Activated T-cell treated with anti-CD3 and anti-CD28 coated beads, Interleukin-2, amount 50 U/mL, for 1 hour (primary cell): ENCODE measurements at regions not wholly inside any gene's neighbourhood (a gene's known extent, or its start where the extent isn't known, plus 50 kb on each side); places are given as distances from the start of the nearest gene placed in this dataset.

ENCODE experiments used
- DNase-seq: peaks from one replicate; pipeline ENCODE4 v3.0.0-alpha.2; 2020

DNA sequence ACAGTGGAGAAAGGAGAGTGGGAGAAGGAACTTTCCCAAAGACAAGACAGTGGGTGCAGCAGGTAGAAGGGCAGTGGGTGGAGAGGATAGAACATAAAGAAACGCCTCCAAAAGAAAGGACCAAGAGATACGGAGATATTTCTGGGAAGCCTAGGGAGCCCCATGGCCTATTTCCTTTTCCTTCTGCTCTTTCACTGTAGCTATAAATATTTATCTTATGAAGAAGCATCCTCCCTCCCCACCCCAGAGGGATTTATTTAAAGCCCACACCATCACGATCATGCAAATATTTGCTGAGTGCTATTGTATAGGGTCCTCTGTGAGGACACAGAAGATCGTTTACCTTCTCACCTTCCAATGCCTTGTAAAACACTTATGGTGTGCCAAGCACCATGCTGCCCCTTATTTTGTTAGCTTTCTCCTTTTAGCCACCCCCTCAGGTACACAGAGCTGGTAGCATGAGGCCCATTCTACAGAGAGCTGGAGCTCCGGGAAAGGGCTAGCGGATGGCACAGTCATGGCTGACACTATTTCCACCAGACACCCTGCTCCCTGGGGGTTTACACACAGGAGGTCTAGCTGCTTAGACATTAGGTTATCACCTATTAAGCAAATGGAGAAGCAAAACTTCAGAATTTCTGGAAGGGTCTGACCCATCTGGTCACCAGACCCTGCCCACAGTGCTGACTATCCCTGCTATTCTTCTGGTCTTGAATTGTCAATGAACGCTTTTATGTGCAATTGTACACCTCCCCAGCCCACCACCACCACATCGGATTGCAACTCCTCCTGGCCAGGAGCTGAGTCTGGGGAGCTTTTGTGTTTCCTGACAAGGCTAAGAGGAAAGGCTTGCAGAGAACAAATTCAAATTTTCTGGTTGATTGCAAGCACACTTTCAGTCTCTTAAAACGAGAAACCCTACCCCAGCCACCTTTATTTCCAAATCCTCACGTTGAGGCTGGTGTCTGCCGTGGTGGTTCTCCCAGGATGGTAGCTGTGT lies 91.8 kb upstream of the KLF7 start:
- no peak for DNase-seq

DNA sequence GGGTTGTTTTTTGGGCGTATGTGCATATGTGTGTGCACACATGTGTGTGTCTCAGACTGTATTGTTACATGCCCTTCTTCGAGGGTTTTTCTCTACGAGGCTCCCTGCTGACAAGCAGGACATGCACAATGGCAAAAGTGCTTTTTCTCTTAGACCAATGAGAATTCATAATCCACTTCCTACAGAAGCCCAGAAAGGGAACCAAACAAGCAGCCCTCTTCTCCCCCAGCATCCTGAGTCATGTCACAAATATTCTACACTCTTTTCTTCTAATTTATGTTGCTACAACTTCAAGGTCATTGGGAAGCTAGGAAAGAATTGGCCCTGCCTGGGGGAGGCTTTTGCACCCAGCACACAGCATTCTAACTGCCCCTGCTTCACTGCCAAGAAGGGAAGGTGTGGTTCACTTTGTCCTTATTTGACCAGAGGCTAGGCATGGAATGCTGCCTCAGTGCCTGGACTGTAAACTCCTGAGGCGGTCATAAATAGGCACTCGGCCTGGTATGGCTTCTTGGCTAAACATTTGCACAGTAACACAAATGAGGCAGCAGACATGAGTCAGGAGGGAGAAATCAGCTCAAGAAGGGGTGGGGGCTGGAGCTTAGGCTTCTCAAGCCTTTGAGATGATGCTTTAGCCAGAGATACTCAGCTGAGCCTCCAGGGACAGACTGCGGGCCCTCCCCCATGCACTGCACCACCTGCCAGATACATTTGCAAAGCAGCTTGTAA lies 92.7 kb upstream of the KLF7 start:
- no peak for DNase-seq

DNA sequence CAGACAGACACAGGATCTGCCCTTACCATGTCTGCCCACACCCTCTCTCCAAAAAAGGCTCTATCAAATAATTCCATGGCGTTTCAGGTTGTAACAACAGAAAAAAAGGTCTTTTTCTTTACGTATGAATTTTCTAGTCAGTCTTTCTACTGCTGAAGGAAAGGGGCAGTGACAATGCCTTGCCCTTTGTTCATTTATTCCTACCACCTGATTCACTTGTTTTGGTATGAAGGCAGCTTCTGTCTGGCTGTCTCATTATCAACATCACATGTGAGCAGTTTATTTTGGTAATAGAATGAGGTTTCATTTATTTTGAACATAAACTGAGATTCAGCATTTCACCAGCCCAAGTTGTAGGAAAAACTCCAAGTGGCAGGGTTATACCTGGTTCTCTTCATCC lies 94.3 kb upstream of the KLF7 start:
- DNase-seq = no peak

DNA sequence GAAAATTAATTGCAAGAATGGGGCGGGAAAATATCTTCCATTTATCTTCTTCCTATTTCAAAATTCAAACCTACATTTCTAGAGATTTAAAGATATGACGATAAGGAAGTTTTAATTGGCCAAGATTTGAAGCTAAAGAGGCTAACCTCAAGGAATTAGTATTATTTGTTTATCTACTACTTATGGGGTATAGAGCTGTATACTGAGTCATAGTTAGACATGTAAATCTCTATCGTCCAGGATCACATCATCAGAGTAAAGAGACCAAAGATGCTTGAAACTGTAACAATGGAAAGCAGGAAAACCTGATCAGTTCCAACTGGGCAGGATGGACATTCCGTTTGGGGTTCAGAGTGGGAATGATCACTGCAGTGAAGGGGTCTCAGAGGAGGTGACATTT lies 95.2 kb upstream of the KLF7 start:
- DNase-seq = no peak

DNA sequence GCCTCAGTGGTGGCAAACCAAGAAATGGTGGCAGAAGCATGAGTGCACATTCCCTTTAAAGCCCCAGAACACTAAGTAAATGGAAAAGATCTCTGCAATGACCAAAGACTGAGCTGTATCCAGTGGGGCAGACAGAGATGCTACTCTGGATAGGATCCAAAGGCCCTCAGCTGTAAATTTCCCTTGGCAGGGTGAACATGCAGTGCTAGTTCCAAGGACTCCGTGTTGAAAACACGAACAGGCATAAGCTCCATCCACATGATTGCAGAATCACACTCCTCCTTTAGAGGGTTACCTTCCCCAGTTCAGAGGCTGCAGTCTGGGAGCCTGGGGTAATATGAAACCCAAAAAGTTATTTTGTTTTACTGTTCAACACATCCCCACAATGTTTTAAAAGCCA lies 98.6 kb upstream of the KLF7 start:
- DNase-seq = no peak

DNA sequence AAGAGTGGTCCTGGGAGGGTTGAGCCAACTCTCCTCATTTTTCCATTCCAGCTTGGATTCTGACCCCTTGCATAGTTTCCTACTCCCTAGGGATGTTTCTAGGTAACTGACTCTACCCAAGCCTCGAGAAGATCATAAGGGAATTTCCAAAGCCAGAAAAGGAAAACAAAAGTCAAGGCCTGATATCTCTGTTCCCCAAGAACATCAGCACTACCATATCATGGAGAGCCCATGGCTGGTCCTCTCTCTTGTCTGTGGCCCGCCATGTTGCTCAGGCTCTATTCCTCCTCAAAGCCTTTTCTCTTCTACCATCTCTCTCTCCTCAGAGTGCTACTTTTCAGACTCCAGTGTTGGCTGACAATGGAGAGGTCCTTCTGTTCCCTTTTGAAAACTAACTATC lies 99.6 kb upstream of the KLF7 start:
- no peak for DNase-seq

DNA sequence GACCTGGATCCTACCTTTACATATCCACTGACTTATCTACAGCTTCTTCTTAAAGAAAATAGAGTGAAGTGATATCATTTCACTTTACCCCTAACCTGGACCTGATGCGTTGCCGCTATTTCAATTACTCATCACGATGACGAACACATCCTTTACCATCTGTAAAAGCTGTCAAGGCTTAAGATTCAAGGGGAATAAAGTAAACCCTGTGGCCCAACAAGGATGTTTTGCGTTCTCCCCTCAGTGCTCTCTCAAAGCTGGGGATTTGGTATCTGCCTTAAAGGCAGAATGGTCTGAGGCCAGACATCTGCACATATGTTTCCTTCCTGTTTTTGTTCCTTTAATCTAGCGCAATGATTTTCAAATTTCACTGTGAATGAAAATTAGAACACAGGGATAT lies 100.1 kb upstream of the KLF7 start:
- DNase-seq = no peak

DNA sequence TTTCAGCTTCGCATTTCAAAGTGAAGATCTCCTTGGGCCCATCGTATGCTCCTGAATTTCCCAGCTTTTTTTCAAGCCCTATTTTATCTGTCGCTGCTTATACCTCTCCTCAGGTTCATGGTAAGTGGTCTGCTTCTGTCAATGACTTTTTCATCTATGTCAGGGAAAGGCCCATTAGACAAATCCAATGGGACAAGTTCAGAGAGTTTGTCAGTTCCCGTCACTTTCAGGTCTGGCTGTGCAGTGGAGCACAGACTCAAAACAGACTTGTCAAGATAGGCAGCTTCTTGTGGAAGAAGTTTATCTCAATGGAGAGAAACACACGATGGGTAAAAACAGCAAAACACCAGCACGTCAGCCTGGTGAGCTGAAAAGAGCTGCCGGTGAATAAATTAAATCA lies 100.9 kb upstream of the KLF7 start:
- DNase-seq = no peak

DNA sequence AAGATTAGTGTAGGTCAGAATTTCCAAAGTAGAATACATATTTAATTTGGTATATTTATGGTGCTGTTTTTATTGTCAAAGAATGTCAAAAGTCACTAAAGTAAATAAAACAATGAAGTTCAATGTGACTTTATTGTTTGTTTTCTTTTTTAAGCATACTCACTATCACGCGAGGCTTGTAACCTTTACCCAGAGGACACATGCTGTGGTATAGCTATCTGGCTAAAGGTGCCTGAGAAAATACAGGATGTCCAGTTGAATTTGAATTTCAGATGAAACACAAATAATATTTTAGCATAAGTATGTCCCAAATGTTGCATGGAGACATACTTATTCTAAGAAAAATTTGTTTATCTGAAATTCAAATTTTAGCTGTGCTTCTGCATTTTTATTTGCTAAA lies 103.3 kb upstream of the KLF7 start:
- no peak for DNase-seq

DNA sequence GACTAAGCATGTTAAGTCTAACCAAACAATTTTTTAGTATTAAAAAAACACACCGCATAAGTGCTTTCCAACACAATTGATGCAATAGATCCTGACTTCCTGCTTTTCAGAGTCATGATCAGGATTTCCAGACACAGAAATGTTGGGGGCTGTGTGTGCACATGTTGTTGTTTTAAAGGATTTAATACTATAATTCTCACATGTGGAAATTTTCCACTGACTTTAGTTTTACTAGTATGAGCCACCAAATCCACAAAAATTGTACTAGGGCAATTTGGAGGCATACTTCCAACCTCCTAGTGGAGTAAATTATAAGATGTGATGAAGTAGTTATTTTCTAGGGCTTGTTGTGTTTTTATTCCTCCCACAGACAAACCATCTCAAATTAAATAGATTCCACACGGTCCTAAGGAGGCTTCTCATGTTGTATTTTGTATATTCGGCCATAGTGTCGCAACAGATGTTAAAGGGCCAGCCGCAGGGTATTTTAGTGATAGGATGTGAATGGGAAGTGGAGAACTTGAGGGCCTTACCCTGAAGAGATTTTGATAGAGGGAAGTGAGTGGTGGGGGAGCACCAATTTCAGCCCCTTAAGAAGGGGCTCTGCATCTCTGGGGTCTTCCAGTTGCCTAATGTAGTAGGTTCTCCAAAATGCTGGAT lies 108.9 kb upstream of the KLF7 start:
- no peak for DNase-seq

DNA sequence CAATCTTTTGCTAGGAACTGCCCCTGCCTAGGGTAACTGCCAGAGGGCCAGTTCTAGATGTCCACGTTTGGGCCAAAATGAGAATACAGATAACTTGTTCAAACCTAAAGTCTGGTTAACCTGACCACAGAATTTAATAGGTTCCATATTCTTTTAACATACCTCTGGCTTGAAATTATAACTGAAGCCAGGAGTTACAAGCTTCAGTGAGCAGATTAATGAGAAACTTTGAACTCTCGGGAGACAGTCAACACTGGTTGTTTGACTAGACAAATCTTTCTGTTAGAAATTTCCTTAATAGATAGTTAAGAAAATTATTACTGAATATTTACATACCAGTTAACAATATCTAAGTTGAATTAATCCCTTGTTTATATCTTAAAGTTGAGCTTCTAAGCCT lies 110.0 kb upstream of the KLF7 start:
- DNase-seq = no peak

DNA sequence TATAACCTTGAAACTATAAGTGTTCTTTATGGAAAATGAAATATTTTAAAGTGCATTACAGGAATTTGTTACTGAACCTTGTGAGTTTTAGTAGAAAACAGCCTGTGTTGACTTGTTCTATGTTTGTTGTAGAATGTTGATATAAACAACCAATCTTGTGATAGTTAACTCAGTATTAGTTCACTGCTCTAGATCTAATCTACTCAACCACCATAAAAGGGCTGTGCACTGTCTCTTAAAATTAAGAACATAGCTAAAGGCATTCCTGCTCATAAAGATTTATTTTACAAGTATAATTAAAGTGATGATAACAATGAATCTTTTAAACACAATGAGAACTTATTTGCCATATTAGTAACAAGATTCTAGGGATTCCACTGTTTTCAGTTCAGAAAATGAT lies 110.5 kb upstream of the KLF7 start:
- DNase-seq = no peak

DNA sequence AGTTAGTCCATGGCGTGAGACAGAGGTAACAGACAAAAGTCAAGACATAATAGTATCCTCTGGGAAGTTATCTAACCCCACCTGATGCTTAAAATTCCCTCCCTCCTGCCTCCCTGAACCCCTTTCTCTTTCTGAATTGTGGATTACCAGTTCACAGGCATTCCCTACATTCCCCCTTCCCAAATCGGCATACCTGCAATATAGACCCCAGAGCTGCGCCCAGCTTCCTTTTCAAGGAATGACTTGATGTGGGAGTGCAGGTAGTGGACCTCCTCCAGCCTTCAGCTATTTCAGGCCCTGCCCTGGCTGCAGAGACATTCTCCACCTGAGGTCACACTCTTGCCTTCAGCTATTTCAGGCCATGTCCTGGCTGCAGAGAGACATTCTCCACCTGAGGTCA lies 111.1 kb upstream of the KLF7 start:
- DNase-seq = no peak

DNA sequence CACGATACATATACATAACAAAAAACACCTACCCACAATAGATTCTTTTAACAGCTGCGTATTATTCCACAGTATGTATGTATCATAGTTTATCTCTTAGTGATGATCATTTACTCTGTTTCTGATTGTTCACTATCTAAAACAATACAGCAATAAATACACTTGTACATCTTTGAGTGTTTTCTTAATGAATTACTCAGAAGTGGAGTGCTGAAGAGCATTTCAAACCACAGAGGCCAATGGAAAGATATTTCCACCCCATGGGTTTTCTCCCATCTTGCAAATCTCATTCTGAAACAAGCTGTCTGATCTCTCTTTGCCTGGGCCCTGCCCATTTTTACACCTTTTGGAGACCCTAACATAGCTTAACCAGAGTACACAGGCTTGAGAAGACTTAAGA lies 113.8 kb upstream of the KLF7 start:
- no peak for DNase-seq

DNA sequence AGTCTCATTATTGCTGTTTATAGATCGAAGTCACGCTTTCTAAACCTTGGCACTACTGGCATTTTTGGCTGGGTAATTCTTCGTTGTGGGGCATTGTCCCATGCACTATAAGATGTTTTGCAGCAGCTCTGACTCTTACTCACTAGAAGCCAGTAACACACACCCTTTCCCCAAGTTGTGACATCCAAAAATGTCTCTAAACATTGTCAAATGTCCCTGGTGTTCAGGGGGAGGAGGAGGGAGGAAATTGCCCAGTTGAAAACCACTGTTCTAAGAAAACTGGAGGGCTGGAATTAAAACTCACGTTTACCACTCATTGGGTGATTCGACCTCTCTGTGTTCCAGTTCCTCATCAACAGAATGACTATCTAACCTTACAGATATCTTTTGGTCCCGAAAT lies 115.7 kb upstream of the KLF7 start:
- no peak for DNase-seq

DNA sequence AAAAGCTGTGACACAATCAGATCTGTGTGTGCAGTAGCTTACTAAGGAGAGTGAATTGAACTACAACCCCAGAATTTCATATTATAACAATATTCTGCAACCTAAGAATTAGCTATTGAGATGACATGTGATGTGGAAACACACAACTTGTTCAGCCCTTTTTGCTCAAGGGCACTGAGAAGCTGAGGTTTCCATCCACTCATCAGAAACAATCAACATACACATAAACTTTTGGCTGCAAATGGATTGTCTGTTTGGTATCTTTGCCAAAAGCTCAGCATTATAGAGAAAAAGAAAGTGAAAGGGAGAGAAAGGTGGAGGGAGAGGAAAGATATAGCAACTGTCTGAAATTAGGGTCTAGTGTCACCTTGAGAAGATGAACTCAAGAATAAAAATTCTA lies 117.2 kb upstream of the KLF7 start:
- DNase-seq = no peak

DNA sequence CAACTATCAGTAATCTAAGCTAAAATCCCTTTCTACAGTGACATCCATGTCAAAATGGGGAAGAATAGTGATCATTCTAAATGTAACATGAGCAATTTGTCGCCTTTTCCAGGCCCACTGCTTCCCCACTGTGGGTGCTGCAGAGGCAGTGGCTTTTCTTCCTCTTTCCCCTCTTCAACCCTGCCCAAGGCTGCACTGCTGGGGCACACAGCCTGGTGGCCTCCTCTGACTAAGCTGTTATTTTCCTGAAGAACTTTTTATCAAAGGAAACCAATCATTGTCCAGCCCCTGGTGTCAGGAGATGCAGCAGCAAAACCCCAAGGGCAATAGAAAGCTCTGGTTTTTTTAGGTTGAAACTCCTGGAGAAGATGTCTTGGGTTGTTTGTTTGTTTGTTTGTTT lies 117.6 kb upstream of the KLF7 start:
- DNase-seq = no peak

DNA sequence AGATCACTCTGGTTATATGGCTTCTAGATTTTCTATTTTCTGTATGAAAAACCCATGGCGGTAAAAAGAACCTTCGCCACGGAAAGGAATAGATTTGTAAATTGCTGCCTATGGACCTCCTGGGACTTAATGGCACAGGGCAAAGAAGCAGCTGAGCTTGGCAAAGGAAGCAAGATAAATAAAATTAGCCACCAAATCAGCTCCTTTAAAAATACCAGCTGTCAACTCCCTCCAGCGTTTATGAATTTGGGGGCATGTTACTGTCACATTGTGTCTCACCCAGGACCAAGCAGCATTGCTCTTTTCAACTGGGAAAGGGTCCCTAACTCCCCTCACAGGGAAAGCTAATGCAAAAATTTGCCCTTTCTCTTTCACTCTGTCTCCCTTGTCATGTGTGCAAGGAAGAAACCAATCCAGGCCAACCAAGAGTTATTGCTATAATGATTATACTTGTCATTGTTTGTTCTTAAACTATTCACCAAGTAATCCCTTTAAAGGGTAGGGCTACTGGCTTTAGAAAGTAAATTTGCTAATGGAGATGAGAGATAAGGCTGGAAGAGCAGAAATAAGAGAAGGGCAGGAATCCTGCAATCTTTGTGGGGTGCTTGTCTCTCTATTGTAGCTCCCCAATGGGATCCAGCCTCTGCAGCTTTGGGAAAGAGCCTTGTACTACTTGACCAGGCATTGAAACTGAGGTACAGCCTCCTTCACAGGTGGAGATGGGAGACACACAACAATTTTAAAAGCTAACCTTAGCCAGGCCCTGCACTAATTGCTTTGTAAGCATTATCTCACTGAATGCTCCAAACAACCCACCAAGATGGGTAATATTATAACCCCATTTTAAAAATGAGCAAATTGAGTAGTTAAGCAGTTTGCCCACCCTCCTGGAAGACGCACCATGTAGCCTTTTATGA lies 119.1 kb upstream of the KLF7 start:
- no peak for DNase-seq

DNA sequence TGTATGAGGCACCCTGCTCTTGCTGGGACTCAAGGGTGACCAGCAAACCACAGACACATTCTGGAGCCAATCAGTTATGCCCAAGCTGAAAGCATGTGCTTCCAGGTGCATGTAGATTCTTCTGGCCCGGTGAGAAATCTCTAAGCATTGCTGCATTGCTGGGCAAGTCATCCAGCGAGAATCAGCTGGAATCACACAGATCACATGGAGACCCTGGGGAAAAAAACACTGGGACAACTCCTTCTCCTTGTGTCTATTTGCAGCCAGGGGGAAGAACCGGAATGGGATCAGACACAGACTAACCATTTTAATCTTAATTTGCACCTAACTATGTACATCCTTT lies 119.7 kb upstream of the KLF7 start:
- no peak for DNase-seq

DNA sequence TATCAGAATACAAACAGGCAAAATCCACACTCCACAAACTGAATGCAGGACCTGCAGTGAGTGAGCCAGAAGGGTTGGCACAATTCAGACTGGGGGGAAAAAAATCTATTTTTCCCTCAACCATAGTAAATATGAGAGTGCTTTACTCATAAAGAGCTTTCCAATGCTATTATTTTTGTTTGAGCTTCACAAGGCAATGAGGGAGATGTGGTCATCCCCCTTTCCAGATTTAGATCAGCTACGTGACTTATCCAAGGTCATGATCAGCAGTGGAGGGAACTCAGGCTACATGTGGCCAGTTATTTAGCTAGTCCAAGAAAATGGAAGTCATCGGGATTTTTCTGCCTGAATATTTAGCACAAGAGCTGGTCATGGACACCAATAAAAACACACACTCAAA lies 120.4 kb upstream of the KLF7 start:
- no peak for DNase-seq

DNA sequence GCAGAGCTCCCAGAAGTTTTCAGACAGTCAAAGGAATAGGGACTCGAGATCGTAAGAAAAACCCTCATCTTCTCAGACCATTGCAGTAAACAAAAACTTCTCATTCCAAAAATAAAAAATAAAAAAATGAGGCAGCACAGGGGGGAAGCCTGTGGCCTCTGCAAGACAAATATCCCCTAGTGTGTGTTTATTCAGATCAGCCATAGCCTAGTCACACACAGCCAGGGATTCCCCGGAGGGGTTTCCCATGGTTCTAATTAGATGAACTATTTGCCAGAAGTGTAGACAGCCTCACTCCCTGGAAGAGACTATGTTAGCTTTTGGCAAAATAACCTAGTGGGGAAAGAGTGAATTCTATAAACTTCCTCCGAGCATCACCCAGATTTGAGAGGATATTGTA lies 122.9 kb upstream of the KLF7 start:
- no peak for DNase-seq

DNA sequence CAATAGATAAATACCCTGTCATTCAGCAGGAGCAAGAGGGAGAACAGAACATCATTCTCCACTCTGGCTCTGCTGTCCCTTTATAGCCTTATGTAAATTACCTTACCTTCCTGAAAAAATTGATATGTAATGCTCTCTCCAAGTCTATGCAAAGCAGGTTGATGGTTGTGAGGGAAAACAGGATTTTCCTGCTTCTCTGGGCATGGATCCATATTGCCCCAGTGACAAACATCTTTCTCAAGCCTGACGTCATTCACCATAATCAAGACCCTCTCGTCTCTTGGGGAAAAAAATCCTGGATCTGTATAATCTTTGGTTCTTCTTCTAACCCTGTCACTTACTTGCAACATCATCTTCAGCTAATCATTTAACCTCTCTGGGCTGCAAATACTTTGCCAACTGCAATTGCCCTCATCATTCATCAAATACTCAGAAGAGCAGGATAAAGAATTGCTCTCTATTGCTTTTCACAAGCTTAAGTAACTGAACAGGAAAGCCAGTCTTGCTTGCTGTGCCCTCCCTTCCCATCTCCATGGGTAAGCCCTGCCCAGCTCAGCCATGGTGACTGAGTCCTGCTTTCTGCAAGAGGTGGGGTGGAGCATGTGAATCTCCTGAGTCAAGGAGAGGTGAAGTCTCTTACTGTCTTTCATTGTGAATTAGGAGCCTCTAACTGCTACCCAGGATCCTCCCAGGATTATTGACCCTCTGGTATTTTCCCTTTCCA lies 123.7 kb upstream of the KLF7 start:
- no peak for DNase-seq
